T-helper 2 cell treated with Interferon-gamma antibody and Interleukin-4, amounts not matched to agents 5 μg/mL and 100 μg/mL, for 36 hours (primary cell): ENCODE measurements at regions not wholly inside any gene's neighbourhood (a gene's known extent, or its start where the extent isn't known, plus 50 kb on each side); places are given as distances from the start of the nearest gene placed in this dataset.

Source experiments
- DNase-seq: peaks from one replicate; pipeline ENCODE4 v3.0.0; 2021; ENCODE audit warnings: low spot score
- H3K27ac Mint-ChIP-seq: one replicate; pipeline ENCODE4 v1.8.0; 2021; ENCODE audit warnings: mild to moderate bottlenecking, mixed read lengths
- H3K27me3 Mint-ChIP-seq: one replicate; pipeline ENCODE4 v1.8.0; 2021; ENCODE audit warnings: low read depth, mixed read lengths
- H3K36me3 Mint-ChIP-seq: one replicate; pipeline ENCODE4 v1.8.0; 2021; ENCODE audit warnings: low read depth, mixed read lengths
- H3K4me1 Mint-ChIP-seq: one replicate; pipeline ENCODE4 v1.8.0; 2021; ENCODE audit warnings: low read depth, mixed read lengths
- H3K4me3 Mint-ChIP-seq: one replicate; pipeline ENCODE4 v1.8.0; 2022; ENCODE audit warnings: mild to moderate bottlenecking, moderate library complexity, mixed read lengths
- H3K9me3 Mint-ChIP-seq: one replicate; pipeline ENCODE4 v1.8.0; 2021; ENCODE audit warnings: mixed read lengths

DNA sequence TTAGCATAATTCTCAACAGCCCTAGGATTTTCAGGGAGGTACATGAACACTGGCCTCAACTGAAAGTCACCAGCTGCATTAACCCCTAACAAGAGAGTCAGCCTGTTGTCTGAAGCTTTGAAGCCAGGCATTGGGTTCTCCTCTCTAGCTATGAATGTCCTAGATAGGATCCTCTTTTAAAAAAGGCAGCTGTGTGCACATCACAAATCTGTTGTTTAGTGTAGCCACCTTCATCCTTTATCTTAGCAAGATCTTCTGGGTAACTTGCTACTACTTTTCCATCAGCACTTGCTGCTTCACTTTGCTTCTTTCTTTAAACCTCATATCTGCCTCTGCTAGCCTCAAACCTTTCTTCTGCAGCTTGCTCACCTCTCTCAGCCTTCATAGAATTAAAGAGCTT, 1692.1 kb downstream of the EFNB2 start:
- H3K36me3 Mint-ChIP-seq, result no peaks in the 10 kb centered on the region
- no peaks in the 10 kb centered on the region for H3K9me3 Mint-ChIP-seq
- H3K4me1 Mint-ChIP-seq, result no peaks in the 10 kb centered on the region
- H3K27me3 Mint-ChIP-seq, result no peaks in the 10 kb centered on the region
- DNase-seq, result no peak
- no peak overlapping the region for H3K4me3 Mint-ChIP-seq
- no peak overlapping the region for H3K27ac Mint-ChIP-seq

DNA sequence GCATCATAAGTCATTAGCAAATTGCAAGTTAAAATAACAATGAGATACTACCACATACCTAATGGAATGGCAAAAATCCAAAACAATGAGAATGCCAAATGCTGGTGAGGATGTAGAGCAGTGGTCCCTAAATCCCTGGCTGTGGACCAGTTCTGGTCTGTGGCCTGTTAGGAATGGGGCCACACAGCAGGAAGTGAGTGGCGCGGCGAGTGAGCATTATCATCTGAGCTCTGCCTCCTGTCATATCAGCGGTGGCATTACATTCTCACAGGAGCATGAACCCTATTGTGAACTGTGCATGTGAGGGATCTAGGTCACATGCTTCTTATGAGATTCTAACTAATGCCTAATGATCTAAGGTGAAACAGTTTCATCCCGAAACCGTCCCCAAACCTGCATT, 1694.4 kb downstream of the EFNB2 start:
- Mint-ChIP-seq H3K27me3 (no peaks in the 10 kb centered on the region), H3K27ac (no peak overlapping the region), H3K9me3 (no peaks in the 10 kb centered on the region), H3K4me3 (no peak overlapping the region), H3K4me1 (no peaks in the 10 kb centered on the region), H3K36me3 (no peaks in the 10 kb centered on the region)
- no peak for DNase-seq

DNA sequence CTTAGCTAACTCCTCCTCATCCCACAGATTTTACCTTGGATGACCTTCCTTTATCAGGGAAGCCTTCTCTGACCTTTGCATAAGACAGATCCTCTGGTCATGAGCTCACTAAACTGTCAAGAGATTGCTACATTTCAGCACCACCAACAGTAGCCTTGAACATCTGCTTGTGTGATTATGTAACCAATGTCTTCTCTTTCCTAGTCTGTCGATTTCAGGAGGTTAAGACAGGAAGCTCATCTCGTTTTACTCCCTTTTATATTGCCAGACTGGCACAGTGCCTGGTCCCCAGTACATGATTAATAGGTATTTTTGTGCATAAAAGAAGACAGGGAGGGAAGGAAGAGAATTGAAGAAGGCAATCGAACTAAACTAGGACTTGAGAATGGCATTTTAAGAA, 1697.7 kb downstream of the EFNB2 start:
- no peaks in the 10 kb centered on the region for H3K4me1 Mint-ChIP-seq
- H3K27ac Mint-ChIP-seq, result no peak overlapping the region
- no peaks in the 10 kb centered on the region for H3K27me3 Mint-ChIP-seq
- no peak for DNase-seq
- no peaks in the 10 kb centered on the region for H3K9me3 Mint-ChIP-seq
- no peaks in the 10 kb centered on the region for H3K36me3 Mint-ChIP-seq
- H3K4me3 Mint-ChIP-seq, result no peak overlapping the region

DNA sequence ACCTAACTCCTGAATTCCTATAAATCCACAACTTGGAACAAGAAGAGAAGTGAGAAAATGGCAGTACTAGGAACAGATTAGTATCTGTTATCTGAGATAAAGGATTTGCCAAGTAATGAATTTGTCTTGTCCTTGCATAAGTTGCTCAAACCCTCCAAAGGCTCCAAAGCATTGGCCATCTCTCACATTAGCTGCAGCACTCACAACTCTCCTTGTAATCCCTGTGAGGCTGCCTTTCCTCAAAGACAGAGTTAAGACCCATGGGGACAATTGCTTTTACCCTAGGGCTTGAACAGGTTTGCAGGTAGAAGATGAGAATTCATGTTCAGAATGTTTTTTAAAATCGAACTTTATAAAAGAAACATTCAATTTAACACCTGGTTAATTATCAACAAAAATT, 1702.2 kb downstream of the EFNB2 start:
- H3K4me1 Mint-ChIP-seq, result no peaks in the 10 kb centered on the region
- H3K27ac Mint-ChIP-seq, result no peak overlapping the region
- H3K9me3 Mint-ChIP-seq, result no peaks in the 10 kb centered on the region
- H3K36me3 Mint-ChIP-seq, result no peaks in the 10 kb centered on the region
- H3K27me3 Mint-ChIP-seq, result no peaks in the 10 kb centered on the region
- H3K4me3 Mint-ChIP-seq, result no peak overlapping the region
- DNase-seq, result no peak

DNA sequence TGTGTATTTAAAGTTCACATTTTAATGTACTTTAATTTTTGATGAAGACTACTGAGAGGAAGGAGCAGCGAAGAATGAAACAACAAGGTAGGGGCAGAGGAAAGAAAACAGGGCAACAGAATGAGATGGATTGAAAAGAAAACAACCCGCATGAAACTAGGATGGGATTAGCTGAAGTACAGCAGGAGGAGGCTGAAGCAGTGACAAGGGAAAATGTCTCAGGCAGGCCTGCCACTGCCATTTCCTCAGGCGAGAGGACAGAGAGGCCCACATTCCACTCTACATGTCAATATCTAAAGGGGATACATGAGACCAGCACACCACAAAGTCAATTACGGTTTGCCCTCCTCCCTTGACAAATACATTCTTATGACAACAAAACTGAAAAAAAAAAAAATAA, 1703.2 kb downstream of the EFNB2 start:
- Mint-ChIP-seq H3K9me3 (no peaks in the 10 kb centered on the region), H3K27ac (no peak overlapping the region), H3K36me3 (no peaks in the 10 kb centered on the region), H3K27me3 (no peaks in the 10 kb centered on the region), H3K4me3 (no peak overlapping the region), H3K4me1 (no peaks in the 10 kb centered on the region)
- DNase-seq, result no peak

DNA sequence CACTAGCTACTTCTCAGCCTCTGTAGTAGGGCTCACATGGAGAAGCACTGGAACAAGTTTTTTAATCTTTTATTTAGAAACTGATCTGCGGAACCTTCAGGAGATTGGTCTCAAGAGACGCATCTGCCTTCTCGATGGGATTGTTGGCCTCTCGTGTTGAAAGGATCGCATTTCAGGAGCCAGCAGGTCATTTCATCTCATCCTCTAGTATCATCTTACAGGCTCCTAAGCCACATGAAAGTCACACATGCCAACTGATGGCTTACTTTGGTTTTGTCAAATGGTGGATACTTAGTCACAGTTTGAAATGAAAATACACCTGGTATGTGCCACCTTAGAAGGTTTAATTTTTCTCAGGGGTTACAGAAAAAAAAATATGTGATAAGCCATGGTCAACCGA, 1703.6 kb downstream of the EFNB2 start:
- H3K36me3 Mint-ChIP-seq, result no peaks in the 10 kb centered on the region
- no peak overlapping the region for H3K27ac Mint-ChIP-seq
- no peaks in the 10 kb centered on the region for H3K4me1 Mint-ChIP-seq
- H3K27me3 Mint-ChIP-seq, result no peaks in the 10 kb centered on the region
- DNase-seq, result no peak
- no peaks in the 10 kb centered on the region for H3K9me3 Mint-ChIP-seq
- no peak overlapping the region for H3K4me3 Mint-ChIP-seq

DNA sequence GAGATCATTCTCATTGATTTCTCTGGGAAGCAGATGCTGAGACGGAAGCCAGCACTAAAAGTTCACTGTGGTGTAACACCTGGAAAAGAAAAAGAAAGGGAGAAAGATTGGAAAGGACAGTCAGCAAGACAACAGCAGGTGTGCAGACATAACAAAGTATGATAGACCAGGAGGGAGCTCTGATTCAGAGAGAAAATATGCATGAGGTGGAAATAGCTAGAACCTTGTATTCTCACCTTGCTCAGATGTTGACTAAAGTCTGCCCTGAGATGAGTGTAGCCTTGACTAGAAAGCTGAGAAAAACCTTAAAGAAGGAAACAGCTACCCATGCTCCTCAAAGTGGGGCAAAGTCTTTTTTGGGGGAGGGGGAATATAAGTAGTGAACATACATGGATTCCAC, 1711.8 kb downstream of the EFNB2 start:
- Mint-ChIP-seq H3K4me3 (no peak overlapping the region), H3K4me1 (no peaks in the 10 kb centered on the region), H3K36me3 (no peaks in the 10 kb centered on the region), H3K27me3 (no peaks in the 10 kb centered on the region), H3K9me3 (no peaks in the 10 kb centered on the region), H3K27ac (no peak overlapping the region)
- no peak for DNase-seq

DNA sequence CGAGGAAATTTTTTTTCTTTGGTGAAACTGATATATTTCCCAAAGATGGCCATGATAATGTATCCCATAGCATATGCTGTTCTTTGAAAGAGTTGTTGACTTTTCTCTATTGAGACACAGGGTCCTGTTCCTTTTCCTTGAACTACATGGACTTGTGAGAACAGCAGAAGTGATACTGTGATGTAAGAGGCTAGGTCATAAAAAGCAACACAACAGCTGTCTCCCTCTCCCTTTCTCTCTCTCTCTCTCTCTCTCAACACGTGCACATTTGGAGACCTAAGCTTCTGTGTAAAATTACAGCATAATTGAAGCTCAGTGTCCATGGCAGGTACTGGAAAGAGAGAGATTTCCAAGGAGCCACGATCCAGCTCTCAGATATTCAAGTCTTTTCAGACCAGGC, 1712.4 kb downstream of the EFNB2 start:
- no peak overlapping the region for H3K4me3 Mint-ChIP-seq
- no peaks in the 10 kb centered on the region for H3K27me3 Mint-ChIP-seq
- H3K36me3 Mint-ChIP-seq, result no peaks in the 10 kb centered on the region
- DNase-seq, result no peak
- H3K4me1 Mint-ChIP-seq, result no peaks in the 10 kb centered on the region
- H3K9me3 Mint-ChIP-seq, result no peaks in the 10 kb centered on the region
- no peak overlapping the region for H3K27ac Mint-ChIP-seq

DNA sequence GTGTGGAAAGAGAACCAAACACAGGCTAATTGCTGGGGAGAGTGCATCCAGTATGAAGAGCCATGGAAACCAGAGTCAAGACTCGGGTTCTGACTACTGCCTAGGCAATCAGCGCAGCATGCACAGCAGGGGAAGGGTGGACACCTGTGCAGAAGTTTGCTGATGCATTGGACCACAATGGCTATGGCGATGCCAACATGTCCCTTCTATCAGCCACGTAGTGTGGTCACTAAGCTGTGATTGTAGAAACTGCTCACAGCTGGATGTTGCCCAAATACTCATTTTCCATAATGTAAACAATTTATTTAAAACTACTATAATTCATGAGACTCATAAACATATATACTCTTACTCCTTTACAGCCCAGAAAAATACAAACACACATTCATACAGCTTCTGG, 1718.2 kb downstream of the EFNB2 start:
- no peak for DNase-seq
- no peaks in the 10 kb centered on the region for H3K27me3 Mint-ChIP-seq
- H3K36me3 Mint-ChIP-seq, result no peaks in the 10 kb centered on the region
- H3K4me3 Mint-ChIP-seq, result no peak overlapping the region
- H3K4me1 Mint-ChIP-seq, result no peaks in the 10 kb centered on the region
- no peaks in the 10 kb centered on the region for H3K9me3 Mint-ChIP-seq
- no peak overlapping the region for H3K27ac Mint-ChIP-seq

DNA sequence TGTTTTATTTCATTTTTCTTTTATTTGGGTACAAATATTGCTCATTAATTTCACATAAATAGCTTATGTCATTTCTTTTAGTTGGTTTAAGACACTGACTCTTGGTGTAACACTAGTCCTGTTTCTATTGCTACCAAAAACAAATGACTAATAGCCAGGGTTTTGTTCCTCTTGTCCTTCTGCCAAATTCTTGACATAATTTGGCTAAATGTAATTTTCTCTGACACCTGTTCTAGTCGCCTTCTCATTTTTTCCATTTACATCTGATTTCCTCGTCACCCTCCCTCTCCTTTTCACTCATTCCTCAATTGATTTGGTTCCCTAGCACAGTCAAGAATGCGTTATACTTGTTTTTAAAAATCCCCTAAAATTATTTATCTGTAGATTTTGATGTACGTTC, 1718.7 kb downstream of the EFNB2 start:
- no peak for DNase-seq
- Mint-ChIP-seq H3K4me3 (no peak overlapping the region), H3K36me3 (no peaks in the 10 kb centered on the region), H3K27ac (no peak overlapping the region), H3K9me3 (no peaks in the 10 kb centered on the region), H3K4me1 (no peaks in the 10 kb centered on the region), H3K27me3 (no peaks in the 10 kb centered on the region)

DNA sequence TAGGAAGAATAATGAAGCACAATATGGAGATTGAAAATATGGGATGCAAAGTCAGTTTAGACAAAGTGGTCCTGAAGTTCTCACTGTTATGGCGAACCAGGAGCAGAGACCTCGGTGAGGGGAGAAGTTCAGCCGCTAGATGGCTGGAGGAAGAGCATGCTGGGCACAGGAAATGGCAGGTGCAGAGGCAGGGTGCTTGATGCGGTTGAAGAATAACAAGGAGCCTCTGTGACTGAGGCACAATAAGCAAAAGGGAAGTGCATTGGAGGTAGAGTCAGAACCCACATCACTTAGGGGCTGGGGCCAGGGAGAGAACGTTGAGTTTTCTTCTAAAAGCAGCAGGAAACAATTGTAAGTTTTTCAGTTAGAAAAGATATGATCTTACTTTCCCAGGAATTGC, 1725.2 kb downstream of the EFNB2 start:
- Mint-ChIP-seq H3K27ac (no peak overlapping the region), H3K36me3 (no peaks in the 10 kb centered on the region), H3K9me3 (no peaks in the 10 kb centered on the region), H3K27me3 (no peaks in the 10 kb centered on the region), H3K4me1 (no peaks in the 10 kb centered on the region), H3K4me3 (no peak overlapping the region)
- DNase-seq, result no peak

DNA sequence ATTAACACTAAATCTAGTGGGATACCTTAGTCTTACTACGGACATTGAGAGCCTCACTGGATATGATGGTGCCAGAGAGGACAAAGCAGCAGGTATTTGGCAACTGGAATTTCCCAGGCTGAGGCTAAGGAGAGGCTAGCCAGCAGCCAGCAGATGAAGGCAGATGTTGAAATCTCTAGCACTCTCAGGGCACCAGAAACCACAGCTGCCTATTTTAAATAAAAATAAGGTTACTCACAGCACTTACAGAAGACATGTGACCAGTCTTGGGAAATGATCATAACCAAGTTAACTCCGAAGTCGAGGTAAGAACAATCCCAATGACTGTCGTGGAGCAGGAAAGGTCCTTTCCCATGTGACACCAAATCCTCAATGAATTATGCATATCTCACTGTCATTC, 1726.0 kb downstream of the EFNB2 start:
- no peak for DNase-seq

DNA sequence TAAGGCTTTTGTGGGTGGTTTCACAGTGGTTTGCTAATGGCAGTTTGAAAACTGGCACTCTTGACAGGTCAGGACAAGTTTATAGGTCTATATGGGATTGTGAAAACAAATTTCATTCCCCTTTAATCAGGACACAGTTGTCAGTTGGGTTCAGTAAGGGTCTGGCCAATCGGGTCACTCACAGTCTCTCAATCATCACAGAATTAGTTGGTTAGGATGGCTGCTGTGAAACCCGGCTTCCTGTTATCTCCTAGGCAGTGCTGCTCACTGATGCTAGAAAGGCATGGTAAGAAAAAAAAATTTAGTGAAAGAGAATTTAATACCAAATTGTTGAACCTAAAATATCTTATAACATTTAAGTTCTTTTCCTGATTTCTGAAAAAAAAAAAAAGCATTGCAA, 1730.1 kb downstream of the EFNB2 start:
- Mint-ChIP-seq H3K9me3 (no peaks in the 10 kb centered on the region), H3K4me1 (no peaks in the 10 kb centered on the region), H3K36me3 (no peaks in the 10 kb centered on the region), H3K27me3 (no peaks in the 10 kb centered on the region), H3K4me3 (no peak overlapping the region), H3K27ac (no peak overlapping the region)
- DNase-seq, result no peak

More for the DNA sequence above, 1726.0 kb downstream of the EFNB2 start:
- Mint-ChIP-seq H3K27ac (no peak overlapping the region), H3K27me3 (no peaks in the 10 kb centered on the region), H3K4me1 (no peaks in the 10 kb centered on the region), H3K9me3 (no peaks in the 10 kb centered on the region), H3K36me3 (no peaks in the 10 kb centered on the region), H3K4me3 (no peak overlapping the region)

DNA sequence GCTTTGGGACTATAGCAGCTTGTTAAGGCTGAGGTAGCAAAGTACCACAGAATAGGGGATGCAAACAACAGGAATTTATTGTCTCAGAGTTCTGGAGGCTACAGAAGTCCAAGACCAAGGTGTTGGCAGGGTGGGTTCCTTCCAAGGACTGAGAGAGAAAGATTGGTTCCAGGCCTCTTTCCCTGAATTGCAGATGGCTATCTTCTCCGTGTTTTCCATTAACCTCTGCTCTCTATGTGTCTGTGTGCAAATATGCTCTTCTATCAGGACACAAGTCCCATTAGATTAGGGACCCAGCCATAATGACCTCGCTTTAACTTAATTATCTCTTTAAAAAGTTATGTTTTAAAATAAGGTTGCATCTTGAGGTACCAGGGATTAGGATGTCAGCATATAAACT, 1732.9 kb upstream of the SLC10A2 start:
- Mint-ChIP-seq H3K27me3 (no peaks in the 10 kb centered on the region), H3K4me1 (no peaks in the 10 kb centered on the region), H3K36me3 (no peaks in the 10 kb centered on the region), H3K27ac (no peak overlapping the region), H3K4me3 (no peak overlapping the region), H3K9me3 (no peaks in the 10 kb centered on the region)
- no peak for DNase-seq

DNA sequence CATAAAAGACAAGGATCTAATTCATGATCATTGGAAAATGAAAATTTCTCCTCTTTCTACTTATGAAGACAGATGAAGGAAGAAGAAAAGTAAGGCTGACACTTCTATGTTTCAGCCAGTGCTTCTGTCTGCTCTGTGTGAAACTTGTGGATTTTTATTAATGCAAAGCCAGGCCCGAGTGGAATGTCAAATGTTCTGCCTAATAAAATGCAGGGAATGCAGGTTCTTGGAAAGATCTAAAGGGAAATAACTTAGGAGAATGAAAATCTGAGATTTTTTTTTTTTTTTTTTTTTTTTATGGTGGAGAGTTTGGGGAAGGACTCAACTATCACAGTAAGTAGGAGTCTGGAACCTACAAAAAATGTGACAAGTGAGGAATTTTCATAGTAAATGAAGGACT, 1732.3 kb upstream of the SLC10A2 start:
- no peaks in the 10 kb centered on the region for H3K4me1 Mint-ChIP-seq
- no peak overlapping the region for H3K27ac Mint-ChIP-seq
- DNase-seq, result no peak
- H3K9me3 Mint-ChIP-seq, result no peaks in the 10 kb centered on the region
- H3K27me3 Mint-ChIP-seq, result no peaks in the 10 kb centered on the region
- no peak overlapping the region for H3K4me3 Mint-ChIP-seq
- H3K36me3 Mint-ChIP-seq, result no peaks in the 10 kb centered on the region

DNA sequence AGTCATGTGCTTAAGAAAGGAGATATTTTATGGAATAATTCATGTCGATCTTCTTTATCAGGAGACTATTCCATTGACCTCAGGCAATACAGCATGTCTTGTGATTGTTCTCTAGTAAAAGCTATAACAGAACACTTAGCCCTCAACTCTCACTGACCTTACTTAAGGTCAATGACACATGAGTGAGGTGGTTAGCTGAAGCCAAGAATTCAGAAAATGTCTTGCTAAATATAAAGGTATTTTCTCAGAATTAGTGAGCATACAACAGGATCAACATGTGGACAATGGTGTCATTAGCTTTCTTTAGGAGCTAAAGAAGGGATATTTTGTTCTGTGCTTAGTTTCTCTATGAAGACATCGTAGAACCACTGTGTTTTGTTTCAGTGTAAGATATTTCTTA, 1730.4 kb upstream of the SLC10A2 start:
- no peak for DNase-seq
- H3K4me1 Mint-ChIP-seq, result no peaks in the 10 kb centered on the region
- no peak overlapping the region for H3K27ac Mint-ChIP-seq
- H3K27me3 Mint-ChIP-seq, result no peaks in the 10 kb centered on the region
- no peak overlapping the region for H3K4me3 Mint-ChIP-seq
- H3K36me3 Mint-ChIP-seq, result no peaks in the 10 kb centered on the region
- no peaks in the 10 kb centered on the region for H3K9me3 Mint-ChIP-seq
